COLO829 (cell line): ENCODE measurements at regions not wholly inside any gene's neighbourhood (a gene's known extent, or its start where the extent isn't known, plus 50 kb on each side); places are given as distances from the start of the nearest gene placed in this dataset.
"Not testable (repeated sequence)": the region's sequence is repeated elsewhere in the genome, so short reads cannot be mapped to it uniquely, and the experiment has no call there.

Experiments
- DNase-seq: peaks from one replicate; pipeline ENCODE4 v3.0.0; 2012; ENCODE audit warnings: low spot score

DNA sequence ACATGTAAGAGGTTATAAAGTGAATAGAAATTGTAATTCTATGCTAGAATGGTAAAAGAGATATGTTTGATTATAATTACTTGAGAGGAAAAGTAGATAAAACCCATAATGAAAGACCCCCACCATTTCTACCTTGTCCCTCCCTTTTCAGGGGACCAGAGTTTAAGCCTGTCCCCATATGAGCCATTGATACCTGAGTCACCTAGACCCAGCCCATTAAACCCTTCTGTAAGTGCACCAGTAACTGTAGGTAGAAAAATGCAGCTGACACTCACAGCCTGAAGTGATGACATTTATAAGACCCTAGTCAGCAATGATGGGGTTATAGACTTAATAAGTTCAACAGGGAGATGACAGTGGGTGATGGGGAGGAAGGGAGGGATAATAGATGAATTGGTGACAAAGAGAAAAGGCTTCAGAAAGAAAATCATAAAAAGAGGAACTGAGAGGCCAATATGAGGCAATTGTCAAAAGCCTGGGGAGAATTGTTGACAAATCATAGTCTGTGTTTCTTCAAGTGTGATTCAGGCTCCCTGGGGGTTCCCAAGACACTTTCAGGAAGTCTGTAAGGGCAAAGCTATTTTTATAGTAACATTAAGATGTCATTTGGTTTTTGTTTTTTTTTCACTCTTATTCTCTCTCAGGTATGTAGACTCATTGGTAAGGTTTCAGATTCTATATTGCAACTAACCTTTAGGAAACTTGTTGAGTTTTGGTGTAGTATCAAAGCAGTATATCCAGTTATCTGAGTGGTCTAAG lies 544.2 kb downstream of the SATB2 start:
- DNase-seq = no peak

GRCh38 chr2:198909525-198910267 lies 548.0 kb downstream of the SATB2 start:
- no peak for DNase-seq

DNA sequence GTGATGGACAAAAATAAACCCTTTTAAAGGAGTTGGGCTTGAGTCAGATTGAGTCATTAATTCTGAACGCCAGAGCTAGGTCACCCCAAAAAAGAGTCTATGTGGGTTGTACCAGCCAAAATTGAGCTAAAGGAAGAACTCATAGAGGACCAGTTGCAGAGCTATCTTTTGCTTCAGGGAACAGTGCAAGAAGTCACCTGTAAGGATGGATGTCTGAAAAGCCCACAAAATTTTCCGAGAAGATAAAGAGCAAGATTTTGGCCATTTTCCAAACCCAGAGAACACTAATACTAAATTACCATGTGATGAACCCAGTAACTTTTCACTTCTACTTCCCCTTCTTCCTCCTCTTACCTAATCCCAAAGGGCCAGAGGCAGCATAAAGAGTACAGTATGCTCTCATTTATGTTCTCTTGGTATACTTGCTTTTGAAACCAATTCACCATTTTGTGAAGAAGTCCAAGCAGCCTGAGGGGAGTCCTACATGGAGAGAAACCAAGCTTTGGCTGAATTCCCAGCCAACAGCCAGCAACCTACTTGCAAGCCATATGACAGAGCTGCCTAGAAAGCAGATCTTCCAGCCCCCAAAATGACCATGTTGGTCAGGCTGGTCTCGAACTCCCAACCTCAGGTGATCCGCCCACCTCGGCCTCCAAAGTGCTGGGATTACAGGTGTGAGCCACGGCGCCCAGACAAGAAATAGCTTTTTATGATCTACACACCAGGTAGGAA lies 551.7 kb downstream of the SATB2 start:
- no peak for DNase-seq

GRCh38 chr2:198901894-198902293 lies 555.8 kb downstream of the SATB2 start:
- no peak for DNase-seq

GRCh38 chr2:198900141-198900540 lies 557.6 kb downstream of the SATB2 start:
- DNase-seq = no peak

DNA sequence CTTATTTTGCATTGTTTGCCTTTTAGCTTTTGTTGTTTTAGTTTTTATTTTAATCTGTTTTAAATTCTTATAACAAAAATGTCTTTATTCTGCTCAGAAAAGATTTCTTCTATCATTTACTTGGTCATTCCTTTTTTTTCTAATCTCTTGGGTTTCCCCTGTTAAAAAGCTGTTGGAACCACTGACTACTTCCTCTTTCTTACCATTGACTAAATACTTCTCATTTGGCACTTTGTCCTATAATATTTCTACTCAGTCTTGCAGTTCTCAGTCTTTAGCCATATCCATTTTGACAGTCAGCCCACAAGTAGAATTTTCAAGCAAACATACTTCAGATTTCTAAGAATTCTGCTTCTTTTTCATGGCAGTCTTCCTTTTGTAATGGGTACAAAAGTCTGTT lies 567.2 kb downstream of the SATB2 start:
- no peak for DNase-seq

DNA sequence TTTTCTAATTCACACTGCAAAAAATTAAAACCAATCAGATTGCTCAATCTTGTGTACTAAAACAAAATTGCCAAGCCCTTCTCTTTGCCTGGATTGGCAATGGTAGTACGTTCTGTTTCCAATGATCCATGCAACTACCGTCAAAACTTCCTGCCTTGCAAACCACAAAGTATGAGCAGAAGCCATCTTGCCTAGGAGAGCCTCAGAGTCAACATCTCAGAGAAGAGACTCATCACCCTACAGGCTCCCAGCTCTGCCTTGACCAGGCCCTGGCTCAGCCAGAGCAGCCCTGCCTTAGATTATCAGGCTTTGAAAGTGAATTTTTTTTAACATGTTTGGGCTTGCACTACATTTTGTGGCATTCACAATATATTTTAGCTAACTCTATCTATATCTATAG lies 574.1 kb downstream of the SATB2 start:
- DNase-seq = no peak

- DNase-seq = no peak
These were observed 576.8 kb downstream of the SATB2 start for GRCh38 chr2:198880986-198881385.

DNA sequence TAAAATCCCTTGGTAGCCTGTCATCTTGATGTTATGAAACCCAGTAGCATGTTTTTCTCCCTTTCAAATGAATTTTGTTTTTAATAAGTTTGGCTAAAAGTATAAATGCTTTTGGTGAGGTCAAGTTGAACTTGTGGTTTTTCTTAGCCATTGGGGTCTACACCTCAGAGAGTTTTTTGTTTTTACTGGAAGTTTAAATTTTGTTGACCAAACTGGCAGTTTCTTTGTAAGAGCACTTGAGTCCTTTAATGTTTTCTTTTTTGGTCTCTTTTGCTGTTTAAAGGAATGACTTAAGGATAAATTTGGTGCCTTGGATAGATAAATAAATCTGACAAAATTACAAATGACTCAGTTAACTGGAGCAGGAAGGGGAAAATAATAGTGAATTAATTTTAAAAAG lies 577.3 kb downstream of the SATB2 start:
- no peak for DNase-seq

- DNase-seq = no peak
These were observed 583.3 kb downstream of the SATB2 start for GRCh38 chr2:198874472-198874858.

DNA sequence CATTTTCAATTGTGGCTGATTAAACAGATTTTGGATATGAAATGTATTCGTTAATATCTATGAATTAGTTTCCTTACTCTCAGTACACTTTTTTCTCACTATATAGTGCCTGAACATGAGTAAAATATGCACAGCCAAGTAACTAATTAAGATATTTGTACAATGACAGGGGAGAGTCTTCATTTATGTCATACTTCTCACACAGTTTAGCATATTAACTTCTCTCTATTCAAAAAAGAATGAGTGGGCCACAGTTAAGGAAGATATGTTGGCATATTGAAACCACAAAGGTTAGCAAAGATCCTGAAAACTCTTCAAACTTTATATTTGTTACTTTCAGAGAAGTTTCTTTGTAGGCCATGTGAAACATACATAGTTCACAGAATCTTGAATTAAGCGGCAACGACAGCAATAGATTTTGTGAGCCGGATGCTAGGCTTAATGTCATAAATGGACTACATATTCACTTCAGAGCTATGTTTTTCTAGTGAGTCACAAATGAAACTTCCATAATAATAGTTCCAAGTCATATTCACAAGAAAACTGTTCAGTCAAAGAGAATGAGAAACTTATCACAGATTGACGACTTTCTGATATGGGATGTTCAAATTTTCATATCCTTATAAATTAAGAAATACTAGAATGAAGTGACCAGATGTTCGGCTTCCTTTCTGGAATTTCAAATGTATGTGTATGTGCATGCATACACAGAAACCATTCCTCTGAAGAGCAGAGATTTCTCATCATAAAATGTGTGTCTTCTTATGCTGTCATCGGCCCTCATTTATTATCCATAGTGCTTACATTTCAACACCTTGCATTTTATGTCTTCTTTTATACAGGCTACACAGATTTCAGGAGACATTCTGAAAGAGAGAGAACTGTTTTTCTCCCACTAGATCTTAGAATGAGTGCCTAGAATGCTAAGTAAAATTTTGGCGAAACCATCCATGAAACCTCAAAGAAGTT lies 584.0 kb downstream of the SATB2 start:
- DNase-seq = no peak

GRCh38 chr2:198863655-198864054 lies 594.1 kb downstream of the SATB2 start:
- DNase-seq = no peak

- DNase-seq = no peak
These were observed 596.7 kb downstream of the SATB2 start for GRCh38 chr2:198861080-198861479.

DNA sequence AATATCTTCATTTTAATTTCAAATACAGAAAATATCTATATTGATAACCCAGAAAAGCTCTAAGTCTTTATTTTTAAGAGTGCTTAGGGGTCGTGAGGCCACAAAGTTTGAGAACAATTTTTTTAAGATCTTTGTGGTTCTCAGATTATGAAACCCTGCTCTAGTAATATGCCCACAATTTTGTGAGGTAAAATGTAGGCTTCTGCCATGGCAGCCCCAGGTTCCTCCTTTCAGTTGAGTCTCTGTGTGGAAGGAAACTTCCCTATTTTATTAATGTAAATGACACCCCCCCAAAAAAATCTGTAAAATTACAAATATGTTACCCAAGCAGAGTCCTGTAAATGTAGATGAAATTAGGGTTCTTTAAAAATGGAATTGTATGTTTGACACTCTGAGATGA lies 600.5 kb downstream of the SATB2 start:
- DNase-seq = no peak

DNA sequence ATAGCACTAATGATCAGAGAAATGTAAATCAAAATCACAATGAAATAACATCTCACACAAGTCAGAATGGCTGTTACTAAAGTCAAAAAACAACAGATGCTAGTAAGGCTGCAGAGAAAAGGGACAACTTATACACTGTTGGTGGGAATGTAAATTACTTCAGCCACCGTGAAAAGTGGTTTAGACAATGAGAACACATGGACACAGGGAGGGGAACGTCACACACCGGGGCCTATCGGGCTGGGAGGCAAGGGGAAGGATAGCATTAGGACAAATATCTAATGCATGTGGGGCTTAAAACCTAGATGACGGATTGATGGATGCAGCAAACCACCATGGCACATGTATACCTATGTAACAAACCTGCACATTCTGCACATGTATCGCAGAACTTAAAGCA lies 602.0 kb downstream of the SATB2 start:
- not testable (repeated sequence) for DNase-seq

- no peak for DNase-seq
These were observed 605.5 kb downstream of the SATB2 start for GRCh38 chr2:198852248-198852647.

DNA sequence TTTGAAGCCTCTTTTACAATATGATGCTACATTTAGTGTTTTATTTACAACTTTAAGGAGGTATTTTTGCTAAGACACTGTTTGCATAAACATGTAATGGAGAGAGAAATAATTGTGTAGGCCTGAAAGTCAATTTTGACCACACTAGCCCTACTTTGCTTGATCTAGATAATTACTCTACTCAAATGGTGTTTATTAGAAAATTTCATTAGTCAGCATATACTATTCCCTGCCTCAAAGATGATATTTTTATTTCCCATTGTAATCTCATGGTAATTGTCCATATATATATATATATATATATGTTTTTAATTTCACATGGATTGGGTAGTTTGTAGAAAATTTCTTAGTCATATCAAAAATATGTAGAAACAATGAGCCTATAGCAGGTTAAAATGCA lies 632.2 kb downstream of the SATB2 start:
- DNase-seq = no peak

GRCh38 chr2:198817536-198817935 lies 640.2 kb downstream of the SATB2 start:
- no peak for DNase-seq

GRCh38 chr2:198815626-198816025 lies 642.1 kb downstream of the SATB2 start:
- DNase-seq = no peak

GRCh38 chr2:198811198-198811597 lies 646.5 kb downstream of the SATB2 start:
- DNase-seq = no peak

- no peak for DNase-seq
These were observed 647.8 kb downstream of the SATB2 start for GRCh38 chr2:198809976-198810375.

DNA sequence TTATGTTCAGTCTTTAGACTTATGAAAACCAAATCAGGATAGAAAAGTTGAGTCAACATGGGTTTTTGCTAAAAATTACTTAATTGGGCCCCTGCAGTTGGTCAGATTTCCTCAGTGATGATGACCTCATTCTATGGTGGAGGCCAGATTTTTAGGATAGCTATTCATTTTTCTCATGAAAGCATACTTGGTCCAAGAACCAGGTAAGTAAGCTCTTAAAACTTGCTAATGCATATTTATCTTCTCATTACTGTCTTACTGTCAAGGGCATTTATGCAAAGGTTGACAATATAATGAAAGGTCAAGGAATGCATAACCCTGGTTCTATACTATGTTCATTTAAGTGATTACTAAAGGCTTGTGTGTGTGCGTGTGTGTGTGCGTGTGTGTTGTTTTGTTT lies 650.6 kb downstream of the SATB2 start:
- no peak for DNase-seq
